Peyer's patch (tissue), 4 donors: ENCODE measurements at regions not wholly inside any gene's neighbourhood (a gene's known extent, or its start where the extent isn't known, plus 50 kb on each side); places are given as distances from the start of the nearest gene placed in this dataset.

Experiments used
- CTCF ChIP-seq, 6 experiments: fragments of 450-650 bp in 4 of 6; fragments of 200-600 bp in 2 of 6; sonication (generic) in 1 of 6; IDR thresholded peaks; one replicate each; pipeline ENCODE4 v1.5.1; 2017 to 2019; ENCODE audit warnings: antibody characterized with exemption in 6 of 6, mild to moderate bottlenecking in 3 of 6, moderate library complexity in 1 of 6
- POLR2A ChIP-seq, 2 donors: fragments of 450-650 bp; IDR thresholded peaks; one replicate each; pipeline ENCODE4 v1.5.1; 2017; ENCODE audit warnings: antibody characterized with exemption in 2 of 2, mild to moderate bottlenecking in 2 of 2, moderate library complexity in 2 of 2

GRCh38 chr18:71913641-71914040, 630.5 kb downstream of the CBLN2 start:
- no peak for TF ChIP-seq CTCF (IDR thresholded peaks at IDR 0.05)
- no peak for TF ChIP-seq POLR2A (IDR thresholded peaks at IDR 0.05)
